Heart left ventricle (tissue), 13 donors: ENCODE measurements at regions not wholly inside any gene's neighbourhood (a gene's known extent, or its start where the extent isn't known, plus 50 kb on each side); places are given as distances from the start of the nearest gene placed in this dataset.

Source experiments
- CTCF ChIP-seq, 12 donors: fragments of 200-600 bp; sonication (generic) in 4 of 12; IDR thresholded peaks; one replicate each; pipeline versions ENCODE4 v1.5.0 to v1.8.0; 2018 to 2022; ENCODE audit warnings: antibody characterized with exemption in 12 of 12, mild to moderate bottlenecking in 5 of 12
- POLR2A ChIP-seq, 2 donors: fragments of 450-650 bp; IDR thresholded peaks; one replicate each; pipeline ENCODE4 v1.6.1; 2017; ENCODE audit warnings: antibody characterized with exemption in 2 of 2, mild to moderate bottlenecking in 2 of 2, moderate library complexity in 2 of 2
- donor health status: ischemic (EF 13 %, LVEDD 7.1; RV severe dilation, severe dysfunction).
- donor health status: DM: no; HTN: yes; CAD: no.
- donor health status: DM: no; HTN: no; CAD: no.
- donor health status: ischemic (EF 25% LVEDD 6.9; RV normal size, moderate dysfunction).
- donor health status: ischemic (EF 25% LVEDD 5.7; RV mildly dilated, moderate dysfunction).
- donor health status: ischemic (EF 35%, LVEDD 5.7; RV mildly dilated, moderate dysfunction).
- donor health status: nonischemic (EF 11% LVEDD 7.7; RV severe dilation, severe dysfunction).
- donor health status: DM: yes; HTN: yes; CAD: no.
- donor health status: PGD.
- donor health status: ischemic (EF 29% LVEDD 5.4; RV normal size, mild dysfunction).
- donor health status: nonischemic (EF 23%, LVEDD 6.1; RV moderate dilation, normal function).

DNA sequence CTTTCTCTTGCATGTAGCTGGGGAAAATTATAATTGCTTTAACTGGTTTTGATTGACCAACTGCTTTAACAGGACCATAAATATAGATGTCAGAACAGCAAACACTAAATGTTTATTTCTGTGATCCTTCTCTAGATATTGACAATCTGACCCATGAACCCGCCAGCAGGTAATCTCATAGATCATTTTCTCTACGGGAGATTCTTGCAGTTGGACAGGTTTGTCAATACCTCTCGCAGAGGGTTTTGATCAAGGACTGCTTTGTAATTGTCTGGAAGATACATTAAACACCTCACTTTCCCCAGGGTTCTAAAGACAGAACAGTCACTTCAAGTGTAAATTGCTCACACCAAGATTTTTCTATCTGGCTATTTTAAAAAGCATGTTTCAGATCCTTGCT, 235.8 kb upstream of the RHOBTB1 start:
- TF ChIP-seq CTCF (IDR thresholded peaks at IDR 0.05) (no peak), POLR2A (IDR thresholded peaks at IDR 0.05) (no peak)
